ENCODE measurements at regions not wholly inside any gene's neighbourhood (a gene's known extent, or its start where the extent isn't known, plus 50 kb on each side); places are given as distances from the start of the nearest gene placed in this dataset.

- FAIRE-seq (no peak), DNase-seq (ENCODE audit: insufficient read length) (no peak)
- no peak for TF ChIP-seq POLR2A (IDR thresholded peaks at IDR 0.05; ENCODE audit: low read depth, low read length)
- no peak for TF ChIP-seq POLR2AphosphoS5 (IDR thresholded peaks at IDR 0.05; ENCODE audit: low read depth, low read length)
- TF ChIP-seq TAF1 (IDR thresholded peaks at IDR 0.05; ENCODE audit: borderline replicate concordance, low read depth, low read length), result no peak
Observed at GRCh38 chr7:25388681-25389080, 160.4 kb upstream of the NPVF start.

GRCh38 chr7:25389489-25390106, 161.3 kb upstream of the NPVF start:
- no peak for FAIRE-seq
- DNase-seq (ENCODE audit: insufficient read length), result no peak

GRCh38 chr7:25391295-25391861, 163.1 kb upstream of the NPVF start:
- FAIRE-seq (peak; percentile 42), DNase-seq (ENCODE audit: insufficient read length) (no peak)

More at GRCh38 chr7:25389489-25390106, 161.3 kb upstream of the NPVF start:
- no peak for TF ChIP-seq TAF1 (IDR thresholded peaks at IDR 0.05; ENCODE audit: borderline replicate concordance, low read depth, low read length)
- TF ChIP-seq POLR2AphosphoS5 (IDR thresholded peaks at IDR 0.05; ENCODE audit: low read depth, low read length), result no peak
- no peak for TF ChIP-seq POLR2A (IDR thresholded peaks at IDR 0.05; ENCODE audit: low read depth, low read length)

GRCh38 chr7:25391961-25392587, 163.8 kb upstream of the NPVF start:
- FAIRE-seq (no peak), DNase-seq (ENCODE audit: insufficient read length) (no peak)
- TF ChIP-seq TAF1 (IDR thresholded peaks at IDR 0.05; ENCODE audit: borderline replicate concordance, low read depth, low read length) (no peak), POLR2A (IDR thresholded peaks at IDR 0.05; ENCODE audit: low read depth, low read length) (no peak), POLR2AphosphoS5 (IDR thresholded peaks at IDR 0.05; ENCODE audit: low read depth, low read length) (no peak)

More at GRCh38 chr7:25391295-25391861, 163.1 kb upstream of the NPVF start:
- TF ChIP-seq TAF1 (IDR thresholded peaks at IDR 0.05; ENCODE audit: borderline replicate concordance, low read depth, low read length), result no peak
- no peak for TF ChIP-seq POLR2AphosphoS5 (IDR thresholded peaks at IDR 0.05; ENCODE audit: low read depth, low read length)

GRCh38 chr7:25392588-25393338, 164.5 kb upstream of the NPVF start:
- FAIRE-seq, result no peak
- DNase-seq (ENCODE audit: insufficient read length), result no peak
- no peak for TF ChIP-seq POLR2AphosphoS5 (IDR thresholded peaks at IDR 0.05; ENCODE audit: low read depth, low read length)
- no peak for TF ChIP-seq TAF1 (IDR thresholded peaks at IDR 0.05; ENCODE audit: borderline replicate concordance, low read depth, low read length)
- TF ChIP-seq POLR2A (IDR thresholded peaks at IDR 0.05; ENCODE audit: low read depth, low read length), result no peak

GRCh38 chr7:25395976-25396375, 167.7 kb upstream of the NPVF start:
- DNase-seq (ENCODE audit: insufficient read length) (no peak), FAIRE-seq (no peak)
- TF ChIP-seq TAF1 (IDR thresholded peaks at IDR 0.05; ENCODE audit: borderline replicate concordance, low read depth, low read length) (no peak), POLR2A (IDR thresholded peaks at IDR 0.05; ENCODE audit: low read depth, low read length) (no peak), POLR2AphosphoS5 (IDR thresholded peaks at IDR 0.05; ENCODE audit: low read depth, low read length) (no peak)

- DNase-seq (ENCODE audit: insufficient read length) (no peak), FAIRE-seq (no peak)
- TF ChIP-seq POLR2AphosphoS5 (IDR thresholded peaks at IDR 0.05; ENCODE audit: low read depth, low read length) (no peak), POLR2A (IDR thresholded peaks at IDR 0.05; ENCODE audit: low read depth, low read length) (no peak), TAF1 (IDR thresholded peaks at IDR 0.05; ENCODE audit: borderline replicate concordance, low read depth, low read length) (no peak)
Observed at GRCh38 chr7:25396668-25397067, 168.4 kb upstream of the NPVF start.

- DNase-seq (ENCODE audit: insufficient read length), result no peak
- TF ChIP-seq TAF1 (IDR thresholded peaks at IDR 0.05; ENCODE audit: borderline replicate concordance, low read depth, low read length) (no peak), POLR2AphosphoS5 (IDR thresholded peaks at IDR 0.05; ENCODE audit: low read depth, low read length) (no peak), POLR2A (IDR thresholded peaks at IDR 0.05; ENCODE audit: low read depth, low read length) (no peak)
- no peak for FAIRE-seq
Observed at GRCh38 chr7:25398418-25398817, 170.1 kb upstream of the NPVF start.

GRCh38 chr7:25399000-25399750, 170.9 kb upstream of the NPVF start:
- no peak for DNase-seq (ENCODE audit: insufficient read length)
- no peak for TF ChIP-seq POLR2AphosphoS5 (IDR thresholded peaks at IDR 0.05; ENCODE audit: low read depth, low read length)
- no peak for TF ChIP-seq TAF1 (IDR thresholded peaks at IDR 0.05; ENCODE audit: borderline replicate concordance, low read depth, low read length)
- no peak for TF ChIP-seq POLR2A (IDR thresholded peaks at IDR 0.05; ENCODE audit: low read depth, low read length)
- FAIRE-seq, result no peak

- FAIRE-seq, result no peak
- no peak for TF ChIP-seq POLR2A (IDR thresholded peaks at IDR 0.05; ENCODE audit: low read depth, low read length)
- TF ChIP-seq POLR2AphosphoS5 (IDR thresholded peaks at IDR 0.05; ENCODE audit: low read depth, low read length), result no peak
- TF ChIP-seq TAF1 (IDR thresholded peaks at IDR 0.05; ENCODE audit: borderline replicate concordance, low read depth, low read length), result no peak
- no peak for DNase-seq (ENCODE audit: insufficient read length)
Observed at GRCh38 chr7:25402532-25402931, 174.2 kb upstream of the NPVF start.

GRCh38 chr7:25405736-25406135, 177.4 kb upstream of the NPVF start:
- FAIRE-seq (no peak), DNase-seq (ENCODE audit: insufficient read length) (no peak)
- TF ChIP-seq TAF1 (IDR thresholded peaks at IDR 0.05; ENCODE audit: borderline replicate concordance, low read depth, low read length) (no peak), POLR2A (IDR thresholded peaks at IDR 0.05; ENCODE audit: low read depth, low read length) (no peak), POLR2AphosphoS5 (IDR thresholded peaks at IDR 0.05; ENCODE audit: low read depth, low read length) (no peak)
